ENCODE measurements at regions not wholly inside any gene's neighbourhood (a gene's known extent, or its start where the extent isn't known, plus 50 kb on each side); places are given as distances from the start of the nearest gene placed in this dataset.
A peak's percentile ranks its signal among the peaks of the same experiment; 100 is the strongest.
"Not testable (repeated sequence)": the region's sequence is repeated elsewhere in the genome, so short reads cannot be mapped to it uniquely, and the experiment has no call there.

GRCh38 chr7:118843456-118843855 is 619.0 kb downstream of the ANKRD7 start:
- peak; percentile 95 for FAIRE-seq

GRCh38 chr7:118844748-118845147 is 620.2 kb downstream of the ANKRD7 start:
- no peak for FAIRE-seq

- FAIRE-seq, result no peak
Measured at GRCh38 chr7:118845791-118846190, 621.3 kb downstream of the ANKRD7 start.

GRCh38 chr7:118846977-118847376 is 622.5 kb downstream of the ANKRD7 start:
- no peak for FAIRE-seq

GRCh38 chr7:118855290-118855689 is 630.8 kb downstream of the ANKRD7 start:
- no peak for FAIRE-seq

GRCh38 chr7:118858651-118859149 is 634.2 kb downstream of the ANKRD7 start:
- FAIRE-seq, result no peak

GRCh38 chr7:118861581-118861980 is 637.1 kb downstream of the ANKRD7 start:
- FAIRE-seq, result no peak

GRCh38 chr7:118862740-118863139 is 638.2 kb downstream of the ANKRD7 start:
- no peak for FAIRE-seq

GRCh38 chr7:118863966-118864365 is 639.5 kb downstream of the ANKRD7 start:
- FAIRE-seq, result no peak

GRCh38 chr7:118867860-118868259 is 643.4 kb downstream of the ANKRD7 start:
- no peak for FAIRE-seq

- FAIRE-seq, result not testable (repeated sequence)
Measured at GRCh38 chr7:118869141-118869540, 644.6 kb downstream of the ANKRD7 start.

- FAIRE-seq, result no peak
Measured at GRCh38 chr7:118870187-118870586, 645.7 kb downstream of the ANKRD7 start.

GRCh38 chr7:118872568-118872967 is 648.1 kb downstream of the ANKRD7 start:
- FAIRE-seq, result no peak

GRCh38 chr7:118877187-118877586 is 652.7 kb downstream of the ANKRD7 start:
- no peak for FAIRE-seq

GRCh38 chr7:118878336-118878735 is 653.8 kb downstream of the ANKRD7 start:
- FAIRE-seq, result no peak

- FAIRE-seq, result no peak
Measured at GRCh38 chr7:118898284-118898683, 673.8 kb downstream of the ANKRD7 start.

GRCh38 chr7:118902600-118902999 is 678.1 kb downstream of the ANKRD7 start:
- FAIRE-seq, result no peak

GRCh38 chr7:118907911-118908527 is 683.5 kb downstream of the ANKRD7 start:
- FAIRE-seq, result no peak

- not testable (repeated sequence) for FAIRE-seq
Measured at GRCh38 chr7:118916120-118916519, 691.6 kb downstream of the ANKRD7 start.

GRCh38 chr7:118918556-118918955 is 694.1 kb downstream of the ANKRD7 start:
- FAIRE-seq, result no peak

GRCh38 chr7:118938845-118939244 is 714.3 kb downstream of the ANKRD7 start:
- FAIRE-seq, result no peak

- FAIRE-seq, result no peak
Measured at GRCh38 chr7:118944271-118944670, 719.8 kb downstream of the ANKRD7 start.

GRCh38 chr7:118945911-118946682 is 721.6 kb downstream of the ANKRD7 start:
- no peak for FAIRE-seq

- FAIRE-seq, result no peak
Measured at GRCh38 chr7:118948508-118948907, 724.0 kb downstream of the ANKRD7 start.
